NCI-H1436 (cell line): ENCODE measurements at regions not wholly inside any gene's neighbourhood (a gene's known extent, or its start where the extent isn't known, plus 50 kb on each side); places are given as distances from the start of the nearest gene placed in this dataset.

Source experiments
- DNase-seq: peaks from one replicate; lab custom pipeline; 2025; lab: John Stamatoyannopoulos, UW

GRCh38 chr9:14031810-14032209, 282.1 kb downstream of the NFIB start:
- no peak for DNase-seq

GRCh38 chr9:14031060-14031414, 282.9 kb downstream of the NFIB start:
- no peak for DNase-seq

GRCh38 chr9:14030375-14031059, 283.4 kb downstream of the NFIB start:
- peak; percentile 78 for DNase-seq

GRCh38 chr9:14029806-14030374, 284.1 kb downstream of the NFIB start:
- DNase-seq = no peak

- no peak for DNase-seq
These were observed 286.7 kb downstream of the NFIB start for GRCh38 chr9:14027116-14027800.

- no peak for DNase-seq
These were observed 288.2 kb downstream of the NFIB start for GRCh38 chr9:14025741-14026140.

- DNase-seq = no peak
These were observed 290.7 kb downstream of the NFIB start for GRCh38 chr9:14023285-14023684.

- DNase-seq = no peak
These were observed 291.9 kb downstream of the NFIB start for GRCh38 chr9:14021871-14022525.

- DNase-seq = no peak
These were observed 295.9 kb downstream of the NFIB start for GRCh38 chr9:14018081-14018480.

- DNase-seq = no peak
These were observed 299.2 kb downstream of the NFIB start for GRCh38 chr9:14014744-14015143.

- no peak for DNase-seq
These were observed 299.7 kb downstream of the NFIB start for GRCh38 chr9:14014218-14014617.

GRCh38 chr9:14011799-14012560, 302.0 kb downstream of the NFIB start:
- DNase-seq = no peak

GRCh38 chr9:14007190-14007769, 306.7 kb downstream of the NFIB start:
- no peak for DNase-seq

GRCh38 chr9:14006386-14007187, 307.4 kb downstream of the NFIB start:
- DNase-seq = no peak

GRCh38 chr9:14004110-14004509, 309.8 kb downstream of the NFIB start:
- no peak for DNase-seq

- no peak for DNase-seq
These were observed 319.7 kb downstream of the NFIB start for GRCh38 chr9:13994240-13994639.

- DNase-seq = no peak
These were observed 320.2 kb downstream of the NFIB start for GRCh38 chr9:13993632-13994185.

GRCh38 chr9:13992138-13993088, 321.5 kb downstream of the NFIB start:
- DNase-seq = peak; percentile 55

- no peak for DNase-seq
These were observed 322.5 kb downstream of the NFIB start for GRCh38 chr9:13991395-13991794.

GRCh38 chr9:13990994-13991393, 322.9 kb downstream of the NFIB start:
- no peak for DNase-seq
